GM13977 (cell line): ENCODE measurements at regions not wholly inside any gene's neighbourhood (a gene's known extent, or its start where the extent isn't known, plus 50 kb on each side); places are given as distances from the start of the nearest gene placed in this dataset.

Experiments
- DNase-seq: peaks from one replicate; pipeline ENCODE4 v3.0.0; 2012; ENCODE audit warnings: low spot score
- in situ Hi-C: fragments of 300-500 bp; cut with MboI; formaldehyde crosslinking; loops from one replicate; pipeline ENCODE4 v1.12.0; 2022; ENCODE audit warnings: low sequenced_read_pairs, low pct_unique_long_range_greater_than_20kb, mixed read lengths, inconsistent platforms; ENCODE audit not compliant: unreplicated experiment
- TF ChIP-seq, protein P1 (sequence below): IDR thresholded peaks from 2 replicates; pipeline ENCODE4 v1.5.1; 2012; ENCODE audit warnings: mild to moderate bottlenecking, control low read depth; ENCODE audit not compliant: insufficient read depth; ENCODE audit errors: extremely low read depth, missing control alignments

DNA sequence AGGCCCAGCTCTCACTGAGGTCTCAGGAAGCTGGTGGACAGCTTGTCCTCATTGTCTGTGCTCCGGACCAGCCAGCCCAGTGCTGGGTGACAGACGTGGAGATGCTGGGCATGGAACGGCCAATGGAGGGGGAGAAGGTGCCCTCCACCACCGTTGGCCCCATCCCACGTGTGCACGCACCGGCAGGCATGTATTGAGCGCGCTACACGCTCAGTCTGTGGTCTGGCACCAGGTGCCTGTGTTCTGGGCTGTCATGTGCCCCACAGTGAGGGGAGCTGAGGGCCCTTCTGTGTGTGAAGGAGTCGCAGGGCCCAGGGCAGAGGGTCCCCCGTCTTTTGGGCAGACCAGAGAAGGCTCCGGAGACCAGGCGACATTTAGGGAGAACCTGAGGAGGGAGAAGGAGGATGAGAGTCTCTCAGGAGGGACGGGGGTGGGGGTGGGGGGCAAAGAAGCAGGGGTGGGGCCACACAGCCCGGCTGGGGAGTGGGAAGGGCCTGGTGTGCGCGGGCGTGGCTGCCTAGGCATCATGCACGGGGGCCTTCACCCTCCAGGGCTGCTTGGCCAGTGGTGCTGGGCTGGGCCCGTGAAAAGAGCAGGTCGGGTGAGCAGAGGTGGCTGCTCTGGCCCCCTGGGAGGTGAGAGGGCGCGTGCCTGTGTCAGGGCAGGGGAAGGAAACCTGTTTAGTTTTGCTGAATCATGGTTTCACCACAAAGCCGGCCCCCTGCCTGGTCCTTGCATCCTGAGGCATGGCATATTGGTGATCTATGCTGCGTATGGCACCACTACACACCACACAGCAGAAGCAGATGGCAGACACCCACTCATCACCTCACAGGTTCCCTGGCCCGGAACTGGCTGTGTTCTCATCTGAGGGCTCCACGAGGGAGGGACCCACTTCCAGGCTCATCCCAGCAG is 86.7 kb upstream of the TTC34 start:
- in situ Hi-C loops = no loop called here
- TF ChIP-seq, protein P1, sequence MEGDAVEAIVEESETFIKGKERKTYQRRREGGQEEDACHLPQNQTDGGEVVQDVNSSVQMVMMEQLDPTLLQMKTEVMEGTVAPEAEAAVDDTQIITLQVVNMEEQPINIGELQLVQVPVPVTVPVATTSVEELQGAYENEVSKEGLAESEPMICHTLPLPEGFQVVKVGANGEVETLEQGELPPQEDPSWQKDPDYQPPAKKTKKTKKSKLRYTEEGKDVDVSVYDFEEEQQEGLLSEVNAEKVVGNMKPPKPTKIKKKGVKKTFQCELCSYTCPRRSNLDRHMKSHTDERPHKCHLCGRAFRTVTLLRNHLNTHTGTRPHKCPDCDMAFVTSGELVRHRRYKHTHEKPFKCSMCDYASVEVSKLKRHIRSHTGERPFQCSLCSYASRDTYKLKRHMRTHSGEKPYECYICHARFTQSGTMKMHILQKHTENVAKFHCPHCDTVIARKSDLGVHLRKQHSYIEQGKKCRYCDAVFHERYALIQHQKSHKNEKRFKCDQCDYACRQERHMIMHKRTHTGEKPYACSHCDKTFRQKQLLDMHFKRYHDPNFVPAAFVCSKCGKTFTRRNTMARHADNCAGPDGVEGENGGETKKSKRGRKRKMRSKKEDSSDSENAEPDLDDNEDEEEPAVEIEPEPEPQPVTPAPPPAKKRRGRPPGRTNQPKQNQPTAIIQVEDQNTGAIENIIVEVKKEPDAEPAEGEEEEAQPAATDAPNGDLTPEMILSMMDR = no peak

DNA sequence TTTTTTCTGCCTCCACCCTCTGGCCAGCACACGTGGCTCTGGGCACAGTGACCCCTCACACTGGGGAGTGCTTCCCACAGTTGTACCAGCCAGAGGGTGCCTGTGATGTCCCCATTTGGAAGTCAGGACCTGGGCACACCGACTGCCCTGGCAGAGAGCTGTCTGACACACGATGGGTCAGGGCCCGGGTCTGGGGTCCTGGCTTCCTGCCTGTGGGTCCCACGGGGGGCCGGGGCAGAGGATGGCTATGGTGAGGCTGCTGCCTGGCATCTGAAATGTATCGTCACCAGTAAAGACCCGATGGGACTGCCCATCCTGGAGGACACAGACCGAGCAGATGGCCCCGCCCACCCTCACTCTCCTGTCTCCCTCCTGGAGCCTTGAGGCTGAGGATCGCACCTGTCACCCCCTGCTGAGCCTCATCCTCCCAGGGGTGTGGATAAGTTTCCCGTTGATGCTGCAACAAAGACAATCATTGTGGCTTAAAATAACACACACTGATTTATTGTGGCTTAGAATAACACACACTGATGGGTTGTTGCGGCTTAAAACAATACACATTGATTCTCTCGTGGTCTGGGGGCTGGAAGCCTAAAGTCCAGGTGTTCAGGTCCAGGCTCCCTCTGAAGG is 88.8 kb upstream of the TTC34 start:
- DNase-seq = no peak
- TF ChIP-seq, protein P1 = no peak
- in situ Hi-C loops = no loop called here

More for the DNA sequence above, 86.7 kb upstream of the TTC34 start:
- no peak for DNase-seq

DNA sequence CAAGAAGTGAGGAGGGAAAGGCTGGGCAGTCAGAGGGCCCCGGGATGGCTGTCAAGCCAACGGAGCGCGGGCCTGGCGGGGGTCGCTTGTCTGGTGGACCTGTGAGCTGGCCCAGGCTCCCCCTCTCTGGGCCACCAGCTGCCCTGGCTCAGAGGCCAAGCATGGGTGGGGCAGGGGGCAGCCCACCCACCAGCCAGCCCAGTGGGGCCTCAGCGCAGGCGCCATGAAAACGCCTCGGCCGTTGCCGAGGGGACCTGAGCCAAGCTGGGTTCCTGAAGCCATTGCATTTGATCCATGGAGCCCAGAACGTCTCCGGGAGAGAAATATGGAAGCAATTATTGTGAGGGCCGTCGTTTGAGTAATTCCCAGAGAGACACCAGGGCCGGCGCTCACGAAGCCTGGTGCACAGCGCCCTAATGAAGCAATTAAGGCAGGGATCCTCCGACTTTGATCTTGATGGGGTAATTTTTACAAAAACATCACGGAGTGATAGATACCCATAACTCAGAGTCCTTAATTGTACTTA is 90.5 kb upstream of the TTC34 start:
- DNase-seq = no peak
- in situ Hi-C loops = no loop called here
- TF ChIP-seq, protein P1 = no peak

DNA sequence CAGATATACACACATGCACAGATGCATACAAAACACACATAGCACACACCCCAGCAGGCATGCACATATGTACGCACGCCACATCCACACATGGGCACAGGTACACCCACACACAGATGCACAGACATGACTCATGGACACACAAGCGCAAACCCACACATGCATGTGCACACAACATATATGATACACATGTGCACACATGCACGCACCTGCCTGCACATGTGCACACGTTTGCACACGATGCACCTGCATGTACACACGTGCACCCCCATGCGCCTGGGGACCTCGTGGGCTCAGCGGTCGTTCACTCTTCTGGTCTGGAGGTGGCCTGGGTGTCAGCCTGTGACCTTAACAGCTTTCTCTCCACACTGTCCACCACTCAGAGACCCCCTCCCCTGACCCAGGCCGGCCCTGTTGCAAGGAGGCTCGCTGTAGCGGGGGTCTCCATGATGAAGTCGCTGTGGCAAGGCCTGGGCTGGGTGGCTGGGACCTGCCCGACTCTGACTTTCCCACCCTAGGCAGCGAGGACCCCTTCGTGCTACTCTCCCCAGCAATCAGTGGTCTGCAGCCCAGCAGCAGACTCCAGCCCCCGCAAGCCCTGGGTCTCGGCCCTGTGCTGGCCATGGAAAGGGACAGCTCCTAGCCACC is 92.1 kb upstream of the TTC34 start:
- in situ Hi-C loops = no loop called here
- no peak for DNase-seq
- TF ChIP-seq, protein P1 = no peak

DNA sequence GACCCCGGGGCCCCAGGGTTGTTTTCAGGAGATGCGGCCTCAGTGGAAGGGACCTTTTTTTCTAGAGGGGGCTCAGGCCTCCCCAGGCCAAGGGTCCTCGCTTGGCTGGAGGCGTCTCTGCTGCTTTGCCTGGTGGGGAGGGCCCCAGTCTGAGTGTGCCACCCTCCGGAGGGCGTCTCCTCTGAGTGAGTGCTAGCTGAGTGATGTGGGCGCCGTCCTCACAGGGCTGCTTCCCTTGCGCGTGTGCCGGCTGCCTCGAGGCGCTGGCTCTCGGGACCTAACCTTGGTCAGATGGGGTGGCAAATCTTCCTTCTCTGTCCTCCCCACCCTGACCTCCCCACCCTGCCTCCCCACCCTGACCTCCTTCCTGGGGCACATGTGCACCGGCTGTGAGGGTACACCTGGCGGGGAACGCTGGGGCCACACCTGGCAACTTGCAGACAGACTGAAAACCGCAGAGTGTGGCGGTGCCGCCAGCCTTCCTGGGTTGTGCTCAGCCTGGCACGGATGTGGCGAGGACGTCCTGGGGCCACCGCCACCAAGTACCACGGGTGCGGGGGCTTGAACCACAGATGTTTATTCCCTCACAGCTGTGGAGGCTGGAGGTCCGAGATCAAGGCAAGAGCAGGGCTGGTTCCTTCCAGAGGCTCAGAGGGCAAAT is 93.0 kb upstream of the TTC34 start:
- DNase-seq = no peak
- in situ Hi-C loops = no loop called here
- TF ChIP-seq, protein P1 = no peak

DNA sequence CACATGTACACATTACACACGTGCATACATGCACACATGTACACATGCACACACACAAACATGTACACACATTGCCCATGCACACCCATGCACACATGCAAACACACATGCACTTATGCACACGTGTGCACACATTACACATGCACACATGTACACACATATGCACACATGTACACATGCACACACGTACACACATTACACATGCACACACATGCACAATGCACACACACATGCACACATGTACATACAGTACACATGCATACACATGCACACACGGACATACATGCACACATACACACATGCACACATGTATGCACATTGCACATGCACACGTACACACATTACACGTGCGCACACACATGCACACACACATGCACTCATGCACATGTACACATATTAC is 95.3 kb upstream of the TTC34 start:
- in situ Hi-C loops = no loop called here
- TF ChIP-seq, protein P1 = no peak
- no peak for DNase-seq
